GM19467 (cell line): ENCODE measurements at regions not wholly inside any gene's neighbourhood (a gene's known extent, or its start where the extent isn't known, plus 50 kb on each side); places are given as distances from the start of the nearest gene placed in this dataset.

Source experiments
- ATAC-seq: cut with Tn5 transposase; IDR thresholded peaks from one replicate; pipeline ENCODE4 v1.9.1; 2021; ENCODE audit warnings: mild to moderate bottlenecking, moderate library complexity; ENCODE audit not compliant: unreplicated experiment

DNA sequence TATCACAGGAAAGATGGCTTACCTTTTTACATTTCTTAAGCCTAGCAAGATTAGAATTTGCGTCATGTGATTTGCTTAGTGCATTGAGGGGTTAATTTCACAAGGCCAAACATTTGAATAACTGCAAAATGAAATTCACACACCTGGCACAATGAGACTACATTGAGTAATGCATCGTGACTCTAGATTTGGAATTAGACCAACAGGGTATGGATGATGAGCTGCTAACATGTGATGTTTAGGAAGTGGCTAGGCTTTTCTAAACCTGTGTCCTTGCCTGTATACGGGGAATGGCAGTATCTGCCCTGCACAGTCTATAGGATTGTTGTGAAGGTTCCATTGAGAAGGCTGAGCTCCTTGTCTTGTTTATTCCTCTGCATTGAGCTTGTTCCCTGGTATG, 160.1 kb downstream of the MFSD1 start:
- no peak for ATAC-seq

- no peak for ATAC-seq
These were observed 168.2 kb downstream of the MFSD1 start for GRCh38 chr3:158970006-158970405.

DNA sequence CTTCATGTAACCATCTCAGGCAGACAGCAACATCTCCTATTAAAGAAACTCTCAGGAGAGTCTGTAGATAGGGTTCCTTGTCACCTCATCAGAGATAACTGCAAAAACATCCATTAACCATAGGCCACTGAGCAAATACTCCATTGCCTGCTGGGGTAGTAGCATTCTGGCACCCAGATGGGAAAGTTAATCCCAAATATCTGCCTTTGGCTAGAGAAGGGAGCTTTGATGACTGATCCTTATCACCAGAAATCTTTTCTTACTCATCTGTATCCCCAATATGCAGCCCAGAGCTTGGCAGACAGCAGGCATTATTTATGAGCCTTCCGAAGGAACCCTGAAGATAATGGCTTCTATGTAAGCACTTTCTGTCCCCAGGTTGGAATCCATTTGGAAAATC, 173.1 kb downstream of the MFSD1 start:
- ATAC-seq = no peak

- no peak for ATAC-seq
These were observed 175.1 kb downstream of the MFSD1 start for GRCh38 chr3:158976966-158977365.

- no peak for ATAC-seq
These were observed 175.6 kb downstream of the MFSD1 start for GRCh38 chr3:158977497-158977896.

DNA sequence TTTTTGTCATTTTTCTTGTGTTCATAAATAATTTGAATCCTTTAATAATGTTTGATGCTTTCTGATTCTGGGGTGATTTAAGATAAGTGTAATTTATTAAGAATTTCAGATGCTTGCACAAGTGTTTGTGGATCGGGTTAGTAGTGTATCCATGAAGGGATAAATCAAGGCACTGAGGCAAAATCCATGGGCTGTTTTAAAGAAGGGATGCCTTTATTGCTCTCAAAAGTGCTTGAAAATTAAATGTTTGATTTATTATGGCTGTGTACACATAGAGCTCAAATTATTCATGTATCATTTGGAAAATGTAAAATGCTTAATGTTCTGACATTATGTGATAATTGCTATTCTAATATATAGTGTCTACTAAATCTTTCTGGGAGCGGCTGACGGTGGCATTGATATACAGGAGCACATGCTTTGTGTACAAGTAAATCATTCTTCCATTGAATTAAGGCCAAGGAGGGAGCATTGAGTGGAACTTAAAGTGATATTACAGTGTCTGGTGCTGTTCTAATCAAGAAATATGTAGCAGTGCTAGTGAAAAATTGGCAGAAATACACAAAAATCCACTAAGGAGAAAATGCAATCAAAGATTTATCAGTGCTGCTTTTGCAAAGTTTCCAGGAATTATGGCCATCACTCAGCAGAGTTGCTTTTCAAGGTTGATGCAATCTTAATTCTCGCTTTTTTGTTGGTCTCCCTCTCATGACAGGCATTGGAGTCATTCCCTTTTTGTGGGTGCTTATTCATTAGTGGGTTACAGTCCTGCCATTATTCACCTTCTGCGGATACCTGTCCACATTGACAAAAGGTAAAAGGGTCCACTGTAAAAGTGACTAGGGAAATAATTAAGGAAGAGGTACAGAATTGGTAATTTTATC, 181.6 kb downstream of the MFSD1 start:
- ATAC-seq = no peak

- ATAC-seq = no peak
These were observed 189.4 kb downstream of the MFSD1 start for GRCh38 chr3:158991146-158991705.

DNA sequence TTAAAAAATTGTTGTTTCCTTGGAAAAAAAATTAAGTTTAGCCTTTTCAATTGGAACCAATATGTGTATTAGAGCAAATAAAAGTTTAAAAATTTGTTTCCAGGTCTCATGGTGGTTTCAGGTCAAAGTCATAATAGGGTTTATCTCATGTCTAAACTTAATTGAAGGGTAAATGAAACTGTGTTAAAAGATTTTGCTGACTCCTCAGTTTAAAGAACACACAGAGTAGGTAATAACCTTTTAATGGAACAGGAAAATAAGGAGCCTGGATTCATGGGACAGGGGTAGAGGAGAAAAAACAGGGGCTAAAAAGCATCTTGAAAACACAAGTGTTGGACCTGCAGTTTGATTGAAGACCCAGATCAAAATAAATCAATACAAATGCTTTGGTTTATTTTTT, 190.6 kb downstream of the MFSD1 start:
- no peak for ATAC-seq

- ATAC-seq = no peak
These were observed 192.5 kb downstream of the MFSD1 start for GRCh38 chr3:158994386-158994785.

- no peak for ATAC-seq
These were observed 199.9 kb downstream of the MFSD1 start for GRCh38 chr3:159001711-159002110.

DNA sequence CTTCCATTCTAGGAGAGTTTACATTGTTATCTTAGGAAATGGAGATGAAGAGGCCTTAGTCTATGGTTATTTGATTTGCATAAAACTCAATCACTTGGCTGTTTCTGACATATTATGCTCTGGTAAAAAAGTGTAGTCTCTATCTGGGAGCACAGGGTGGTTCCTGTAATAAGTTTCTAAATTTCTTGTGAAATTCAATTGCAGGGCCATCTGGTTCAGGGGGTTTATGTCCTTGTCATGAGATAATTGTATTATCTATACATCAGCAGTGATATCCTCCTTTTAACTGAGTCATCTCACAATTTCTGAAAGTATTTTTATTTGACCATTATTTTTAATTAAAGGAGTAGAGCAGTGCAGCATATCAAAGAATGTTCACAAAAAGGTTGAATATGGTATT, 203.3 kb downstream of the MFSD1 start:
- ATAC-seq = no peak

DNA sequence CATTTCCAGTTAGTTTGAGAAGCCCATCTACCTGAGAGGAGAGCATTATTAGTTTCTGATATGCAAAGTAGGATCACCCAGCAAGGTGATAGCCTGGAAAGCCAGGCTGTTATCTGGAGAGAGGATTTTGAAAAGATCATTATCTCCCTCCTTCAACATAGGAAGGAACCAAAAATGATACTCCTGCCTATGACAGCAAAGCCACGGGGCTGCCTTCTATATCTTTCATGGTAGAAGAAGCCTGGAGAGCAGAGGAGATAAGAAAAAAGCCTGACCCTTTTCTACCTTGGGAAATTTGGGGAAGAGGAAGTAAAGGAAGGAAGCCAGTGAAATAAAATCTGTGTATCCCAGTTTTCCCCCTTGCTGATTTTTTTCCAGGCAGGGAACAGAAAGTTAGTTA, 205.5 kb downstream of the MFSD1 start:
- no peak for ATAC-seq

DNA sequence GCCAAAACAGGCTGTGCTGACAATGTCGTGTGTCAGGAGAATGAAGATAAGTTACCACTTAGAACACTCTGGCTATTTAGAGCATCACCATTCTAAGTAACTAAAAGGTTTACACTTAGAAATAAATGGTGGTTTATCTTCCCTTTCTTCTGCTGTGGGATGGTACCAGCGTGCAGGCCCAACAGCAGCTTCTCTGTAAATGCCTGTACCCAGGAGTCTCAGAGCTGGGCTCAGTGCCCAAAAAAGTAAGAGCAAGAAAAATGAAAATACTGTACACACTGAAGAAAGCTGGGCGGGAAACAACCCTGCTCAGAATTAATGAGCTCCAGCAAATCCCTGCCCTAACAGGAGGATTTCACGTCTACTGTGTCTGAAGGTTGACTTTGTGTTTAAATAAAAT, 206.5 kb downstream of the MFSD1 start:
- ATAC-seq = no peak

- ATAC-seq = no peak
These were observed 216.5 kb downstream of the MFSD1 start for GRCh38 chr3:159018341-159018740.

DNA sequence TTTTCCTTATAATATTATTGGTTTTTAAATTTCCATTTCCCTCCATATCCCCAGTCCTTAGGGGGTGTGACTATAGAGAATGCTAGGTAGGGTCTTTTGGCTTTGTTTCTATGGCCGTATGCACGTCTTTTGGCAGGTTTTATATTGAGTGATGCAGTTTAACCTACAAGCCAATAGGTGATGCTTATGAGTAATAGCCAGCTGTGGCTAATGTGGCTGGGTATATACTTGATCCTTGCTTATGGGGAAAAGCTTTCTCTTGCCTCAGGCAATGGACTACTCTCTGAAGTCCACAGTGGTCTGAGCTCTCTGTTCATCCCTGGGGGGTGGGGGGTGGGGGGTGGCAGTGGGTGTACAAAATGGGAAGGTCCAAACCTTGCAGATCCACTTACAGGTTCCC, 223.9 kb downstream of the MFSD1 start:
- no peak for ATAC-seq

GRCh38 chr3:159026510-159026909, 224.7 kb downstream of the MFSD1 start:
- no peak for ATAC-seq

DNA sequence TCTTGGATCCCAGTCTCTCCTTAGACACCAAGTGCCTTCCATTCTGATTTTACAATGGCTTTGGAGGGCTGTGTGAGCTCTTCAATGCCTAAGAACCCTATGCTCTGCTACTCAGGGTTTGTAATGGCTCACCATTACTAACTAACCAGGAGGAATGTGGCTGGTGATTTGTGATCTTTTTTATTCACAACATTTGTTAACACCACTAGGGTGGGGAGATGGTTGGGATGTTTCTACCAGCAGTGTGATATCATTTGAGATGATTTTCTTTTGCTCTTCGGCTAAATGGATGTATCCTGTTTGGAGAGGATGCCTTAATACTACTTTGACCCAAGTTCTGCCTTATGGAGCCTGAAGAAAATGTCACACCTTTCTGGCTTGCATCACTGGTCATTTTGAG, 226.9 kb downstream of the MFSD1 start:
- ATAC-seq = no peak

- ATAC-seq = peak; percentile 68
These were observed 227.6 kb downstream of the MFSD1 start for GRCh38 chr3:159029306-159030026.

GRCh38 chr3:159030138-159030670, 228.3 kb downstream of the MFSD1 start:
- ATAC-seq = no peak

DNA sequence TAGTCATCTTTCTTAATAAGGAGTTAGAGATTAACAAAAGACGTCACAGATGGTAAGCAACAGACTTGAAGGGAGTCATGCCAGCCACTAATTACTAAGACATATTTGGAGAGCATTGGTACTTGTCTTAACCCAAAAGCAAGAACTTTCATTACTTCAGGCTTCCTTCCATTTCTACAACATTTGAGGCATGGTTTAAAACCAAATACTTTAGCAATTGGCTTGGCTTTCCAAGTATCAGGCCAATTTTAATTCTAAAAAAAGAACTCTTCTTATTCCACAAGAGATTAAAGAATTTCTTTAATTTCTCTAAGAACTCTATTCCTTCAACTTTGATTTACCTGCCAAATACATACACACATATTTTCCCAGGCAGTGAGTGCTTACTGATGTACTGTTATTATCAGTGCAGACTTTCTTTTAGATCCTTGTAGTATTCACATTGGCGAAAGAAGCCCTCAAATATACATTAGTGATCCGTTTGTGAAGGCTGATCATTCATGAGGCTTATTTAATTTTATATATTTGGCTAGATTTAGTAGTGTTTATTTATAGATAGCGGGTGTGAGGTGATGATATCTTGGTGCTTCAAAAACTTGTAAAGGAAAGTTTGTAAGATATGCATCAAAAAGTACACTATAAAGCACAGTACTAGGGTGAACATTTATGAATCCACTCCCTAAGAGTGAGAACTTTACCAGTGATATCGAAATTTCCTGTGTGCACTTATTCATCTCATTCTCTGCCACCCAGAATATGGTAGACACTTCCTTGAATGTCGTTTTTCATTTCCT, 229.2 kb downstream of the MFSD1 start:
- ATAC-seq = no peak

- ATAC-seq = no peak
These were observed 230.5 kb downstream of the MFSD1 start for GRCh38 chr3:159032311-159032710.
